ENCODE measurements at regions not wholly inside any gene's neighbourhood (a gene's known extent, or its start where the extent isn't known, plus 50 kb on each side); places are given as distances from the start of the nearest gene placed in this dataset.
A peak's percentile ranks its signal among the peaks of the same experiment; 100 is the strongest.

GRCh38 chr17:5635949-5636348 lies 51.6 kb upstream of the NLRP1 start:
- peak; percentile 44 for DNase-seq (ENCODE audit: low read depth)
- no peak for TF ChIP-seq CTCF (IDR thresholded peaks at IDR 0.05; ENCODE audit: low read depth, low read length, missing control alignments)
- H3K4me3 ChIP-seq (ENCODE audit: low read depth, low read length), result no peak overlapping the region

GRCh38 chr17:5638596-5638995 lies 54.3 kb upstream of the NLRP1 start:
- no peak overlapping the region for H3K4me3 ChIP-seq (ENCODE audit: low read depth, low read length)
- no peak for DNase-seq (ENCODE audit: low read depth)
- no peak for TF ChIP-seq CTCF (IDR thresholded peaks at IDR 0.05; ENCODE audit: low read depth, low read length, missing control alignments)

GRCh38 chr17:5640726-5641125 lies 56.4 kb upstream of the NLRP1 start:
- TF ChIP-seq CTCF (IDR thresholded peaks at IDR 0.05; ENCODE audit: low read depth, low read length, missing control alignments), result no peak
- DNase-seq (ENCODE audit: low read depth), result no peak
- no peak overlapping the region for H3K4me3 ChIP-seq (ENCODE audit: low read depth, low read length)

GRCh38 chr17:5642752-5643151 lies 58.4 kb upstream of the NLRP1 start:
- no peak for TF ChIP-seq CTCF (IDR thresholded peaks at IDR 0.05; ENCODE audit: low read depth, low read length, missing control alignments)
- no peak overlapping the region for H3K4me3 ChIP-seq (ENCODE audit: low read depth, low read length)
- no peak for DNase-seq (ENCODE audit: low read depth)

- no peak for DNase-seq (ENCODE audit: low read depth)
- TF ChIP-seq CTCF (IDR thresholded peaks at IDR 0.05; ENCODE audit: low read depth, low read length, missing control alignments), result no peak
- H3K4me3 ChIP-seq (ENCODE audit: low read depth, low read length), result no peak overlapping the region
Observed at GRCh38 chr17:5644065-5644464, 59.8 kb upstream of the NLRP1 start.

- no peak overlapping the region for H3K4me3 ChIP-seq (ENCODE audit: low read depth, low read length)
- DNase-seq (ENCODE audit: low read depth), result no peak
- TF ChIP-seq CTCF (IDR thresholded peaks at IDR 0.05; ENCODE audit: low read depth, low read length, missing control alignments), result no peak
Observed at GRCh38 chr17:5651348-5651747, 67.0 kb upstream of the NLRP1 start.

GRCh38 chr17:5661491-5662125 lies 77.3 kb upstream of the NLRP1 start:
- TF ChIP-seq CTCF (IDR thresholded peaks at IDR 0.05; ENCODE audit: low read depth, low read length, missing control alignments), result no peak
- no peak for DNase-seq (ENCODE audit: low read depth)
- H3K4me3 ChIP-seq (ENCODE audit: low read depth, low read length), result no peak overlapping the region
